OCI-M2 (cell line): ENCODE measurements at regions not wholly inside any gene's neighbourhood (a gene's known extent, or its start where the extent isn't known, plus 50 kb on each side); places are given as distances from the start of the nearest gene placed in this dataset.
"Not testable (repeated sequence)": the region's sequence is repeated elsewhere in the genome, so short reads cannot be mapped to it uniquely, and the experiment has no call there.

Experiments
- DNase-seq: peaks from one replicate; lab custom pipeline; 2025; ENCODE audit not compliant: unreplicated experiment; lab: John Stamatoyannopoulos, UW

GRCh38 chrX:113935518-113935917 is 648.4 kb upstream of the HTR2C start:
- no peak for DNase-seq

GRCh38 chrX:113933931-113934330 is 650.0 kb upstream of the HTR2C start:
- no peak for DNase-seq

- no peak for DNase-seq
Measured at GRCh38 chrX:113929004-113929403, 654.9 kb upstream of the HTR2C start.

- no peak for DNase-seq
Measured at GRCh38 chrX:113920661-113921060, 663.2 kb upstream of the HTR2C start.

GRCh38 chrX:113919387-113919786 is 664.5 kb upstream of the HTR2C start:
- no peak for DNase-seq

GRCh38 chrX:113906168-113906567 is 677.7 kb upstream of the HTR2C start:
- no peak for DNase-seq

- no peak for DNase-seq
Measured at GRCh38 chrX:113892891-113893290, 691.0 kb upstream of the HTR2C start.

GRCh38 chrX:113892401-113892800 is 691.5 kb upstream of the HTR2C start:
- DNase-seq = no peak

- DNase-seq = no peak
Measured at GRCh38 chrX:113873056-113873455, 710.8 kb upstream of the HTR2C start.

GRCh38 chrX:113868711-113869110 is 715.2 kb upstream of the HTR2C start:
- no peak for DNase-seq

- peak; percentile 3 for DNase-seq
Measured at GRCh38 chrX:113868177-113868576, 715.7 kb upstream of the HTR2C start.

GRCh38 chrX:113849408-113849807 is 734.5 kb upstream of the HTR2C start:
- DNase-seq = no peak

GRCh38 chrX:113833096-113834055 is 750.5 kb upstream of the HTR2C start:
- no peak for DNase-seq

GRCh38 chrX:113828470-113828869 is 755.4 kb upstream of the HTR2C start:
- no peak for DNase-seq

- no peak for DNase-seq
Measured at GRCh38 chrX:113818346-113818745, 765.5 kb upstream of the HTR2C start.

- DNase-seq = no peak
Measured at GRCh38 chrX:113804819-113805218, 779.1 kb upstream of the HTR2C start.

GRCh38 chrX:113804291-113804690 is 779.6 kb upstream of the HTR2C start:
- no peak for DNase-seq

- no peak for DNase-seq
Measured at GRCh38 chrX:113802837-113803236, 781.0 kb upstream of the HTR2C start.

GRCh38 chrX:113800955-113801354 is 782.9 kb upstream of the HTR2C start:
- no peak for DNase-seq

GRCh38 chrX:113793563-113793962 is 790.3 kb upstream of the HTR2C start:
- no peak for DNase-seq

GRCh38 chrX:113790987-113791386 is 792.9 kb upstream of the HTR2C start:
- DNase-seq = no peak

- not testable (repeated sequence) for DNase-seq
Measured at GRCh38 chrX:113784754-113785153, 799.1 kb upstream of the HTR2C start.

- no peak for DNase-seq
Measured at GRCh38 chrX:113770806-113771205, 813.1 kb upstream of the HTR2C start.
